SK-N-SH treated with all-trans-retinoic acid at 6 μM for 48 hours (cell line): ENCODE measurements at regions not wholly inside any gene's neighbourhood (a gene's known extent, or its start where the extent isn't known, plus 50 kb on each side); places are given as distances from the start of the nearest gene placed in this dataset.

Source experiments
- ARNTL ChIP-seq: fragments of 450-650 bp; formaldehyde crosslinking; IDR thresholded peaks from 2 replicates; pipeline ENCODE4 v1.5.0; 2020; ENCODE audit warnings: low read depth, mild to moderate bottlenecking, moderate library complexity, borderline replicate concordance
- CREB5 ChIP-seq: fragments of 250-450 bp; sonication (Bioruptor Pico); IDR thresholded peaks from 2 replicates; pipeline ENCODE4 v1.5.1; 2020; ENCODE audit warnings: low read depth, mild to moderate bottlenecking, moderate library complexity
- PATZ1 ChIP-seq: fragments of 250-450 bp; sonication (Bioruptor Pico); IDR thresholded peaks from 2 replicates; pipeline ENCODE4 v1.8.0; 2020; ENCODE audit warnings: mild to moderate bottlenecking, moderate library complexity, borderline replicate concordance
- PPARA ChIP-seq: fragments of 250-450 bp; sonication (Bioruptor Pico); IDR thresholded peaks from 2 replicates; pipeline ENCODE4 v1.5.0; 2020; ENCODE audit warnings: mild to moderate bottlenecking, borderline replicate concordance
- RARB ChIP-seq: fragments of 250-450 bp; sonication (Bioruptor Pico); IDR thresholded peaks from 2 replicates; pipeline ENCODE4 v1.8.0; 2021; ENCODE audit warnings: mild to moderate bottlenecking, moderate library complexity
- SNAI2 ChIP-seq: fragments of 250-450 bp; sonication (Bioruptor Pico); IDR thresholded peaks from 2 replicates; pipeline ENCODE4 v1.5.0; 2020; ENCODE audit warnings: mild to moderate bottlenecking, moderate library complexity
- ZFP3 ChIP-seq: fragments of 250-450 bp; sonication (Bioruptor Pico); IDR thresholded peaks from 2 replicates; pipeline ENCODE4 v1.5.0; 2020; ENCODE audit warnings: mild to moderate bottlenecking, moderate library complexity
- ZNF565 ChIP-seq: fragments of 450-650 bp; formaldehyde crosslinking; conservative IDR thresholded peaks from 2 replicates; pipeline ENCODE4 v1.5.0; 2020; ENCODE audit warnings: low read depth, mild to moderate bottlenecking, moderate library complexity
- ZNF70 ChIP-seq: fragments of 450-650 bp; formaldehyde crosslinking; IDR thresholded peaks from 2 replicates; pipeline ENCODE4 v1.5.0; 2020; ENCODE audit warnings: mild to moderate bottlenecking, moderate library complexity

- TF ChIP-seq RARB (CRISPR knock-in tag) = no peak
- TF ChIP-seq PATZ1 = no peak
- TF ChIP-seq ARNTL = no peak
- TF ChIP-seq ZFP3 (CRISPR knock-in tag) = no peak
- no peak for TF ChIP-seq SNAI2 (CRISPR knock-in tag)
- TF ChIP-seq PPARA (CRISPR knock-in tag) = no peak
- TF ChIP-seq ZNF565 (CRISPR knock-in tag) = no peak
- TF ChIP-seq CREB5 (CRISPR knock-in tag) = no peak
- TF ChIP-seq ZNF70 = no peak
Observed at GRCh38 chr11:32326522-32326921, 108.8 kb downstream of the WT1 start.
